Neural progenitor cell (in vitro differentiated cells): ENCODE measurements at regions not wholly inside any gene's neighbourhood (a gene's known extent, or its start where the extent isn't known, plus 50 kb on each side); places are given as distances from the start of the nearest gene placed in this dataset.

Experiments used
- EZH2 ChIP-seq: fragments of 200-600 bp; sonication (generic); IDR thresholded peaks from 2 replicates; pipeline ENCODE4 v1.6.1; 2017; ENCODE audit warnings: antibody characterized with exemption, mild to moderate bottlenecking, moderate library complexity
- TF ChIP-seq, protein P1 (sequence below): fragments of 200-600 bp; sonication (generic); IDR thresholded peaks from 2 replicates; pipeline ENCODE4 v1.5.1; 2017; ENCODE audit warnings: antibody characterized with exemption, mild to moderate bottlenecking

DNA sequence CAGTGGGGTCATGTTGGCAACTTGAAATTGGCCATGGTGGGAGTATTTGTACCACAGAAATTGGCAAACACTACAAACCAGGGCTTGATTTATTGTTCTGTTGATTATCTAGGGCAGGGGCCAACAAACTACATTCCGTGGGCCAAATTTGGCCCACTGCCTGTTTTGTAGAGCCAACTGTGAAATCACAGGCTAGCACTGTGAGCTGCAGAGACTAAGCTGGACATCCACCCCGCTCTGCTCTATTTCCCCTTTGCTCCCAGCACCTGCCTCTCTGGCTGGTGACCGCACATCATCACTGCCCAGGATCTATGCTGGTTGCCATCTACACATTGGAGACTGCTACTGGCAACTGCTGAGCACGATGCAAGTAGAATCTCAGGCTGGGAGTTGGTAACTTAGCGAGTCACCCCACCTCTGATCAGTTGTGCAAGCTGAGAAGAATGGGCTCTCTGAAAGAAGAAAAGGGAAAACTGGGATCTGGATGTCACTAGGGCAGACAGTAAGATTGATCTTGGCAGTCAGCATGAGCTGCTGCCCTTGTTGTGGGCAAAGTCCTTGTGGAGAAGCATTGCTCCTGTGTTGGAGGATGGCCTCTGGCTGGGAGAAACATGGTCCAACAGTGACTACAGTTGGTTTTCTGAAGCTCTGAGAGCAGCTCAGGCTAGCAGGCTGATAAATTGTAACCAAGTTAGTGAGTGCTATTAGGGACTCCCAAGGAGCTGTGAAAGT is 144.7 kb upstream of the RAD23B start:
- TF ChIP-seq EZH2, result no peak
- TF ChIP-seq, protein P1, sequence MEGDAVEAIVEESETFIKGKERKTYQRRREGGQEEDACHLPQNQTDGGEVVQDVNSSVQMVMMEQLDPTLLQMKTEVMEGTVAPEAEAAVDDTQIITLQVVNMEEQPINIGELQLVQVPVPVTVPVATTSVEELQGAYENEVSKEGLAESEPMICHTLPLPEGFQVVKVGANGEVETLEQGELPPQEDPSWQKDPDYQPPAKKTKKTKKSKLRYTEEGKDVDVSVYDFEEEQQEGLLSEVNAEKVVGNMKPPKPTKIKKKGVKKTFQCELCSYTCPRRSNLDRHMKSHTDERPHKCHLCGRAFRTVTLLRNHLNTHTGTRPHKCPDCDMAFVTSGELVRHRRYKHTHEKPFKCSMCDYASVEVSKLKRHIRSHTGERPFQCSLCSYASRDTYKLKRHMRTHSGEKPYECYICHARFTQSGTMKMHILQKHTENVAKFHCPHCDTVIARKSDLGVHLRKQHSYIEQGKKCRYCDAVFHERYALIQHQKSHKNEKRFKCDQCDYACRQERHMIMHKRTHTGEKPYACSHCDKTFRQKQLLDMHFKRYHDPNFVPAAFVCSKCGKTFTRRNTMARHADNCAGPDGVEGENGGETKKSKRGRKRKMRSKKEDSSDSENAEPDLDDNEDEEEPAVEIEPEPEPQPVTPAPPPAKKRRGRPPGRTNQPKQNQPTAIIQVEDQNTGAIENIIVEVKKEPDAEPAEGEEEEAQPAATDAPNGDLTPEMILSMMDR, result no peak
